GM12864 (cell line): ENCODE measurements at regions not wholly inside any gene's neighbourhood (a gene's known extent, or its start where the extent isn't known, plus 50 kb on each side); places are given as distances from the start of the nearest gene placed in this dataset.
"Not testable (repeated sequence)": the region's sequence is repeated elsewhere in the genome, so short reads cannot be mapped to it uniquely, and the experiment has no call there.

ENCODE experiments used
- DNase-seq: peaks from one replicate; pipeline ENCODE4 v3.0.0-alpha.2; 2011; ENCODE audit warnings: low read depth
- H3K4me3 ChIP-seq: 2 replicates; pipeline ENCODE4 v1.5.1; 2011; ENCODE audit warnings: mild to moderate bottlenecking, low read depth, low read length, control low read depth
- CTCF ChIP-seq: IDR thresholded peaks from 2 replicates; pipeline ENCODE4 v1.5.1; 2011; ENCODE audit warnings: low read depth, mild to moderate bottlenecking, moderate library complexity, low read length, control low read depth, inconsistent platforms; ENCODE audit errors: missing control alignments

- H3K4me3 ChIP-seq = no peak overlapping the region
- DNase-seq = no peak
- no peak for TF ChIP-seq CTCF
These were observed 1048.6 kb downstream of the PCDH17 start for GRCh38 chr13:58680115-58680514.

- no peak overlapping the region for H3K4me3 ChIP-seq
- TF ChIP-seq CTCF = no peak
- no peak for DNase-seq
These were observed 1051.1 kb downstream of the PCDH17 start for GRCh38 chr13:58682616-58683015.

GRCh38 chr13:58687148-58687547 lies 1055.6 kb downstream of the PCDH17 start:
- TF ChIP-seq CTCF = no peak
- no peak overlapping the region for H3K4me3 ChIP-seq
- no peak for DNase-seq

- TF ChIP-seq CTCF = no peak
- no peak for DNase-seq
- H3K4me3 ChIP-seq = no peak overlapping the region
These were observed 1067.0 kb downstream of the PCDH17 start for GRCh38 chr13:58698531-58698930.

- DNase-seq = no peak
These were observed 1073.4 kb downstream of the PCDH17 start for GRCh38 chr13:58704953-58705352.

GRCh38 chr13:58706421-58706820 lies 1074.9 kb downstream of the PCDH17 start:
- TF ChIP-seq CTCF = no peak
- DNase-seq = no peak
- H3K4me3 ChIP-seq = no peak overlapping the region

More at GRCh38 chr13:58704953-58705352, 1073.4 kb downstream of the PCDH17 start:
- no peak for TF ChIP-seq CTCF
- no peak overlapping the region for H3K4me3 ChIP-seq

- no peak for DNase-seq
- H3K4me3 ChIP-seq = no peak overlapping the region
- TF ChIP-seq CTCF = no peak
These were observed 1080.6 kb downstream of the PCDH17 start for GRCh38 chr13:58712191-58712590.

- H3K4me3 ChIP-seq, DNase-seq: not testable (repeated sequence)
These were observed 1082.5 kb downstream of the PCDH17 start for GRCh38 chr13:58714016-58714415.
